K562 (cell line): ENCODE measurements at regions not wholly inside any gene's neighbourhood (a gene's known extent, or its start where the extent isn't known, plus 50 kb on each side); places are given as distances from the start of the nearest gene placed in this dataset.

Experiments
- CTBP1 ChIP-seq: fragments of 450-650 bp; IDR thresholded peaks from 2 replicates; pipeline ENCODE4 v1.6.1; 2016; ENCODE audit warnings: borderline replicate concordance
- GATAD2A ChIP-seq: fragments of 450-650 bp; IDR thresholded peaks from 2 replicates; pipeline ENCODE4 v1.6.1; 2017
- MTA3 ChIP-seq: fragments of 450-650 bp; formaldehyde crosslinking; IDR thresholded peaks from 2 replicates; pipeline ENCODE4 v1.6.1; 2017; ENCODE audit warnings: mild to moderate bottlenecking, borderline replicate concordance
- NR3C1 ChIP-seq: sonication (generic); formaldehyde crosslinking; IDR thresholded peaks from 2 replicates; pipeline ENCODE4 v1.8.1; 2022; ENCODE audit warnings: missing genetic modification reagents
- REST ChIP-seq, 2 experiments: fragments of 450-650 bp; formaldehyde crosslinking in 1 of 2; IDR thresholded peaks; 2 replicates each; pipeline versions ENCODE4 v1.4.0 to v1.6.1; 2014 to 2020; ENCODE audit warnings: mild to moderate bottlenecking in 2 of 2, borderline replicate concordance in 1 of 2, low read depth in 1 of 2
- SPI1 ChIP-seq: IDR thresholded peaks from 2 replicates; pipeline ENCODE4 v1.6.1; 2011; ENCODE audit warnings: low read depth, low read length, control low read depth, borderline replicate concordance
- TFE3 ChIP-seq: fragments of 450-650 bp; formaldehyde crosslinking; IDR thresholded peaks from 2 replicates; pipeline ENCODE4 v1.4.0; 2020; ENCODE audit warnings: mild to moderate bottlenecking, mixed read lengths
- WHSC1 ChIP-seq: IDR thresholded peaks from one replicate; pipeline ENCODE4 v1.6.1; 2012; ENCODE audit warnings: low read length, control low read depth, inconsistent platforms
- ZKSCAN1 ChIP-seq: fragments of 150-350 bp; IDR thresholded peaks from 2 replicates; pipeline ENCODE4 v1.6.1; 2016; ENCODE audit warnings: low read depth, low read length

- no peak for TF ChIP-seq ZKSCAN1
- no peak for TF ChIP-seq GATAD2A
- TF ChIP-seq REST (IDR thresholded peaks at IDR 0.05; ENCODE audit: borderline replicate concordance), result no peak
- no peak for TF ChIP-seq REST (CRISPR knock-in tag; IDR thresholded peaks at IDR 0.05; ENCODE audit: low read depth)
- no peak for TF ChIP-seq SPI1
- TF ChIP-seq MTA3, result no peak
- no peak for TF ChIP-seq WHSC1
- TF ChIP-seq TFE3 (CRISPR knock-in tag), result no peak
- no peak for TF ChIP-seq NR3C1 (CRISPR knock-in tag)
- TF ChIP-seq CTBP1, result no peak
Measured at GRCh38 chr5:125043781-125044391, 297.4 kb upstream of the ZNF608 start (continued).
